Liver (tissue), 3 donors: ENCODE measurements at regions not wholly inside any gene's neighbourhood (a gene's known extent, or its start where the extent isn't known, plus 50 kb on each side); places are given as distances from the start of the nearest gene placed in this dataset.

Source experiments
- CTCF ChIP-seq: fragments of 150-350 bp; IDR thresholded peaks from 2 replicates; pipeline ENCODE4 v1.5.1; 2017; ENCODE audit warnings: improper control_type of control experiment, low read depth, low read length; ENCODE audit not compliant: missing input control
- FOXA1 ChIP-seq: IDR thresholded peaks from 2 replicates; pipeline ENCODE4 v1.6.1; 2016; ENCODE audit warnings: antibody characterized with exemption
- GABPA ChIP-seq, 2 donors: IDR thresholded peaks in 1 of 2; conservative IDR thresholded peaks in 1 of 2; 2 replicates each; pipeline ENCODE4 v1.6.1; 2016; ENCODE audit warnings: antibody characterized with exemption in 2 of 2, mild to moderate bottlenecking in 1 of 2, moderate library complexity in 1 of 2
- JUND ChIP-seq, 2 donors: IDR thresholded peaks; 2 replicates each; pipeline ENCODE4 v1.6.1; 2016; ENCODE audit warnings: antibody characterized with exemption in 2 of 2
- RAD21 ChIP-seq, 2 donors: IDR thresholded peaks; 2 replicates each; pipeline ENCODE4 v1.6.1; 2016; ENCODE audit warnings: antibody characterized with exemption in 2 of 2, mild to moderate bottlenecking in 2 of 2
- REST ChIP-seq: IDR thresholded peaks from 2 replicates; pipeline ENCODE4 v1.6.1; 2016; ENCODE audit warnings: antibody characterized with exemption, mild to moderate bottlenecking
- RXRA ChIP-seq, 2 donors: IDR thresholded peaks; 2 replicates each; pipeline ENCODE4 v1.6.1; 2017 to 2018; ENCODE audit warnings: antibody characterized with exemption in 2 of 2, mild to moderate bottlenecking in 1 of 2
- SP1 ChIP-seq: IDR thresholded peaks from 2 replicates; pipeline ENCODE4 v1.6.1; 2018; ENCODE audit warnings: antibody characterized with exemption, mild to moderate bottlenecking
- TAF1 ChIP-seq: conservative IDR thresholded peaks from 2 replicates; pipeline ENCODE4 v1.6.1; 2016; ENCODE audit warnings: antibody characterized with exemption, mild to moderate bottlenecking
- YY1 ChIP-seq: IDR thresholded peaks from 2 replicates; pipeline ENCODE4 v1.6.1; 2016; ENCODE audit warnings: antibody characterized with exemption, mild to moderate bottlenecking
- ZBTB33 ChIP-seq: IDR thresholded peaks from 2 replicates; pipeline ENCODE4 v1.6.1; 2016; ENCODE audit warnings: antibody characterized with exemption
- TF ChIP-seq, protein P1 (sequence below): IDR thresholded peaks from 2 replicates; pipeline ENCODE4 v1.6.1; 2016; ENCODE audit warnings: antibody characterized with exemption
- TF ChIP-seq, protein P2 (sequence below): IDR thresholded peaks from 2 replicates; pipeline ENCODE4 v1.6.1; 2016; ENCODE audit warnings: antibody characterized with exemption
- donor health status: healthy.
- donor health status: healthy.

GRCh38 chr6:15990179-15990578 is 138.7 kb upstream of the MYLIP start:
- TF ChIP-seq ZBTB33 (no peak), CTCF (no peak), YY1 (no peak), FOXA1 (no peak), REST (no peak), TAF1 (no peak), GABPA (IDR thresholded peaks at IDR 0.05 in 1 of 2, conservative IDR thresholded peaks at IDR 0.05 in 1 of 2) (no peak), JUND (IDR thresholded peaks at IDR 0.05) (no peak), RXRA (IDR thresholded peaks at IDR 0.05) (no peak), RAD21 (IDR thresholded peaks at IDR 0.05) (no peak), SP1 (no peak)
- TF ChIP-seq, protein P1, sequence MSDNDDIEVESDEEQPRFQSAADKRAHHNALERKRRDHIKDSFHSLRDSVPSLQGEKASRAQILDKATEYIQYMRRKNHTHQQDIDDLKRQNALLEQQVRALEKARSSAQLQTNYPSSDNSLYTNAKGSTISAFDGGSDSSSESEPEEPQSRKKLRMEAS, result no peak
- TF ChIP-seq, protein P2, sequence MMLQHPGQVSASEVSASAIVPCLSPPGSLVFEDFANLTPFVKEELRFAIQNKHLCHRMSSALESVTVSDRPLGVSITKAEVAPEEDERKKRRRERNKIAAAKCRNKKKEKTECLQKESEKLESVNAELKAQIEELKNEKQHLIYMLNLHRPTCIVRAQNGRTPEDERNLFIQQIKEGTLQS, result no peak
